ENCODE measurements at regions not wholly inside any gene's neighbourhood (a gene's known extent, or its start where the extent isn't known, plus 50 kb on each side); places are given as distances from the start of the nearest gene placed in this dataset.

DNA sequence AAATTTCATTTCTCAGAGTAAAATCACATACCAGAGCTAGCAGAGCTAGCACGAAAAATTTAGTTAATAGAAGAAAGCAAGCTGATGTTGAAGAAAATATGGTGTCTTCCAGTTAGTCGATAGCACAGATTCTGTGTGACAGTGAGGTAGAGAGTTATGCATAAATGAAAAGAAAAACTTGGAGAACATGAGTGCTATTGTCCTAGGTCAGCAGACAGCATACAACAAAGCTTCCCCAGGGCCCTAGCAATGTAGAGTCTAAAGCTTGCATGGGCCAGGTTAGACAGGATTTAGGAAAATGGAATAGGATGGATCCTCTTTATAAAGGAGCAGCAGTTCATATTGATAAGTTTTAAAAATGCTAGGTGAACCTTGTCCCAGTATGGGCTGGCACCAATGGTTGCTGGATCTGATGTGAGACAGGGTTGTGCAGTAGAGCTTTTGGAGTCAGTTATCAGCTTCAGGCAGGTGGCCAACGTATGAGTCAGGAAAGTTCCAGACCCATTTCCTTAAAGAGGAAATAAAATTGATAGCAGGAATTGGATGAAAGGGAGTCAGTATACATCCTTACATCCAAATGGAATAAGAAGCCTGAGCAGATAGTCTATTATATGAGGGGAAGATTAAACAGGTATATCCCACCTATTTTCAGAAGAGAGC lies 277.2 kb downstream of the FRK start:
- no peak for DNase-seq
- 54 to 73% (median 64%) methylated on average over 3 of the region's 3 CpGs for WGBS, 5 donors

DNA sequence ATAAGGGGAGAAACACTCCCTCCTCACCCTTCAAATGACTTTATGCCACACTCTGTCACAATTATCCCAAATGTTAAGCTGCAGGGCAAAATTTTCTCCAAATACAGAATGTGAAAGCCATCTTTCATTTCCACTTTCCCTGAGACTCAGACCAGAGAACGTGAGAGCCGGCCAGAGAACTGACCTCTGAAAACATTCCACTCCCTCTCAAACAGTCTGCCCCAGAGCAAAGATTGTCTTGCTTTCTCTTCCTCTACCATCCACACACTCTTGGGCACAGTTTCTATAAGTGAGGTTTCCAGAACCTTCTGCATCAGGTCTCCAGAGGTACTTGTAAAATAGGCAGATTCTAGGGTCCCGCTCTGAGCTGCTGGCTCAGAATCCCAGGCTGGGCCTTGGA lies 278.1 kb downstream of the FRK start:
- Histone ChIP-seq H3K4me3 (no peak overlapping the region), H3K27me3 (replicated peaks in 1 of 7) (no peaks in the 10 kb centered on the region), H3K36me3 (no peaks in the 10 kb centered on the region), H3K4me1 (no peaks in the 10 kb centered on the region), H3K27ac (no peak overlapping the region), H3K9me3 (no peaks in the 10 kb centered on the region)
- WGBS, 5 donors: 78 to 91% (median 87%) methylated on average over 3 of the region's 3 CpGs
- TF ChIP-seq POLR2AphosphoS5 (IDR thresholded peaks at IDR 0.05): no peak
- no peak for TF ChIP-seq POLR2A (IDR thresholded peaks at IDR 0.05)
- DNase-seq: no peak
- intact Hi-C loops (cut with DNase I; ENCODE audit: low total_unique reads): no loop called here

More for the DNA sequence above, 277.2 kb downstream of the FRK start:
- intact Hi-C loops (cut with DNase I; ENCODE audit: low total_unique reads): no loop called here
- no peak for TF ChIP-seq POLR2A (IDR thresholded peaks at IDR 0.05)
- TF ChIP-seq, protein P1, sequence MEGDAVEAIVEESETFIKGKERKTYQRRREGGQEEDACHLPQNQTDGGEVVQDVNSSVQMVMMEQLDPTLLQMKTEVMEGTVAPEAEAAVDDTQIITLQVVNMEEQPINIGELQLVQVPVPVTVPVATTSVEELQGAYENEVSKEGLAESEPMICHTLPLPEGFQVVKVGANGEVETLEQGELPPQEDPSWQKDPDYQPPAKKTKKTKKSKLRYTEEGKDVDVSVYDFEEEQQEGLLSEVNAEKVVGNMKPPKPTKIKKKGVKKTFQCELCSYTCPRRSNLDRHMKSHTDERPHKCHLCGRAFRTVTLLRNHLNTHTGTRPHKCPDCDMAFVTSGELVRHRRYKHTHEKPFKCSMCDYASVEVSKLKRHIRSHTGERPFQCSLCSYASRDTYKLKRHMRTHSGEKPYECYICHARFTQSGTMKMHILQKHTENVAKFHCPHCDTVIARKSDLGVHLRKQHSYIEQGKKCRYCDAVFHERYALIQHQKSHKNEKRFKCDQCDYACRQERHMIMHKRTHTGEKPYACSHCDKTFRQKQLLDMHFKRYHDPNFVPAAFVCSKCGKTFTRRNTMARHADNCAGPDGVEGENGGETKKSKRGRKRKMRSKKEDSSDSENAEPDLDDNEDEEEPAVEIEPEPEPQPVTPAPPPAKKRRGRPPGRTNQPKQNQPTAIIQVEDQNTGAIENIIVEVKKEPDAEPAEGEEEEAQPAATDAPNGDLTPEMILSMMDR (IDR thresholded peaks at IDR 0.05 in 8 of 11, conservative IDR thresholded peaks at IDR 0.05 in 3 of 11): no peak
- H3K27ac ChIP-seq: no peak overlapping the region
- no peaks in the 10 kb centered on the region for H3K36me3 ChIP-seq
- H3K9me3 ChIP-seq: no peaks in the 10 kb centered on the region
- H3K4me1 ChIP-seq: no peaks in the 10 kb centered on the region
- no peak overlapping the region for H3K4me3 ChIP-seq
- no peaks in the 10 kb centered on the region for H3K27me3 ChIP-seq (replicated peaks in 1 of 7)

DNA sequence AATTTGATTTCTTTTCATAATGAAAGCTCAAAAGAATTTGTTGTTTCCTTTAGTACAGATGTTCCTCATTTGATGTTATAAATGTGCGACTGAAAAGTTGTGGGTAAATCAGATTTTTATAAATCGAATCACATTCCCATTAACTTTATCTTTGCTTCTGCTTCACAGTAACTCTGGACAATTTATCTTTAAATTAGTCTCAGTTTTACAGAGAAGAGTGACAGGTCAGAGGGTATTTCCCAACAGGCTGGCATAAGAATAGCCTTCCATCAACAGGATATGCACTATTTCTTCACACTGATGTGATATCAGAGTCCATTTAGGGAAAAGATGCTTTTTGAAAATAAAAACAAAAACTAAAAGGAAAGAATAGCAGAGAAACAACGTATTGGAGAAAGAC lies 286.9 kb downstream of the FRK start:
- Histone ChIP-seq H3K36me3 (no peaks in the 10 kb centered on the region), H3K27me3 (replicated peaks in 1 of 7) (no peaks in the 10 kb centered on the region)
- no peak for DNase-seq

DNA sequence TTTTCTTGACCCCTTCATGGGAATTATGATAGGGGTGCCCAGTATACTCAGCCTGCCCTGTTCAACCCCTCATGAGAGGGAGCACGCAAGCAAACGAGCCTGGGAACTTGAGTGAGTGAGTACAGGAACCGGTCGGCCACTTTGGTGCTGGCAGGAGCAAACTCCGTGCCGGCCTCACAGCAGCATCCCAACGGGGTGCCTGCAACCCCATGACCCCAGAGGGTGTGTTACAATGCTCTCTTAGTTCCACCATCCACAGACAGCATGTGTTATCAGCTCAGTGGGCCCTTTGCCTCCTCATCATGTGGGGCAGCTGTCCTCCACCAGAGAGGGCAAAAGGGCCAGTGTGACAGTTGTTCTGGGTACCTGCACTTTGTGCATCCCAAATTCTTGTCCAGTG lies 289.8 kb downstream of the FRK start:
- no peaks in the 10 kb centered on the region for H3K4me1 ChIP-seq
- DNase-seq: no peak
- H3K36me3 ChIP-seq: no peaks in the 10 kb centered on the region
- H3K27me3 ChIP-seq (replicated peaks in 1 of 7): no peaks in the 10 kb centered on the region
- H3K4me3 ChIP-seq: no peak overlapping the region
- no peaks in the 10 kb centered on the region for H3K9me3 ChIP-seq
- no peak for TF ChIP-seq POLR2A (IDR thresholded peaks at IDR 0.05)
- TF ChIP-seq POLR2AphosphoS5 (IDR thresholded peaks at IDR 0.05): no peak
- TF ChIP-seq, protein P1 (IDR thresholded peaks at IDR 0.05 in 8 of 11, conservative IDR thresholded peaks at IDR 0.05 in 3 of 11): no peak
- H3K27ac ChIP-seq: no peak overlapping the region
- intact Hi-C loops (cut with DNase I; ENCODE audit: low total_unique reads): no loop called here
- WGBS, 5 donors: 76 to 91% (median 86%) methylated on average over 4 to 7 of the region's 7 CpGs

More for the DNA sequence above, 286.9 kb downstream of the FRK start:
- H3K4me3 ChIP-seq: no peak overlapping the region
- no peaks in the 10 kb centered on the region for H3K4me1 ChIP-seq
- no peaks in the 10 kb centered on the region for H3K9me3 ChIP-seq
- no peak overlapping the region for H3K27ac ChIP-seq
- 38 to 57% (median 46%) methylated on average over 3 of the region's 3 CpGs for WGBS, 5 donors
- TF ChIP-seq POLR2AphosphoS5 (IDR thresholded peaks at IDR 0.05) (no peak), POLR2A (IDR thresholded peaks at IDR 0.05) (no peak)
- TF ChIP-seq, protein P1 (IDR thresholded peaks at IDR 0.05 in 8 of 11, conservative IDR thresholded peaks at IDR 0.05 in 3 of 11): no peak
- intact Hi-C loops (cut with DNase I; ENCODE audit: low total_unique reads): no loop called here

DNA sequence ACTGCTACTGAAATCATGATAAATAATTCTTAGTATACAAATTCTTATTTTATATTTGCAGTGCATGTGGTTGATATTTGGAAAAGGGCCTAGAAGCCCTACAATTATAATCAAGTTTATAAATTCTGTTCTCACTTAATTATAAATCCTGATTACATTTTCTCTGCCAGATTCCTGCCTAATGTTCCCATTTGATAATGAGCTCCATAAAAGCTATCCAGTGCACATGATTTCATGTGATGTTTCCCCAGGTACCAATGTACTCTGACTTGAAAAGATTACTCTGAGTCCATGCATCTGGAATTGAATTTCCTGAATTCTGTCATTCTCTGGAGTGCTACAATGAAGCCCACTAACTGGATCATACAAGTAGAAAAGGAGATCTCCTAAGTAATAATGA lies 292.2 kb downstream of the FRK start:
- Histone ChIP-seq H3K27ac (no peak overlapping the region), H3K9me3 (no peaks in the 10 kb centered on the region), H3K27me3 (replicated peaks in 1 of 7) (no peaks in the 10 kb centered on the region), H3K4me1 (no peaks in the 10 kb centered on the region), H3K4me3 (no peak overlapping the region), H3K36me3 (no peaks in the 10 kb centered on the region)
- intact Hi-C loops (cut with DNase I; ENCODE audit: low total_unique reads): no loop called here
- DNase-seq: no peak
- no peak for TF ChIP-seq POLR2A (IDR thresholded peaks at IDR 0.05)
- no peak for TF ChIP-seq POLR2AphosphoS5 (IDR thresholded peaks at IDR 0.05)
- TF ChIP-seq, protein P1 (IDR thresholded peaks at IDR 0.05 in 8 of 11, conservative IDR thresholded peaks at IDR 0.05 in 3 of 11): no peak
